ENCODE measurements at regions not wholly inside any gene's neighbourhood (a gene's known extent, or its start where the extent isn't known, plus 50 kb on each side); places are given as distances from the start of the nearest gene placed in this dataset.

DNA sequence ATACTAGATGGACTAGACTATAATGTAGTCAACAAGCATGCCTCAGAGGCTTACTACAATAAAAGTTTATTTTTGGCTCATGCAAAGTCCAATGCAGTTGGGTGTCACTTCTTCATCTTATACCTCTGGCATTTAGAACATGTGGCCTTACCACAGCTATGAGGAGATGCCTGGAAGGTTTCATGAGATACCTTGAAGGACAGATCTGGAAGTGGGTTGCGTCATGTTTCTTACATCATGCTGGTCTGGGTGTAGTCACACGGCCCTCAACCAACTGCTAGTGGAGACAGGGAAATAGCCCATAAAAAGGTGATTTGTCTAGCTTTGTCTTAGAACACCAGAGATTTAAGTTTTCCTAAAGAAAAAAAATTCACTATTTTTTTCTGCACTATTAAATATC, 91.7 kb upstream of the MMADHC start:
- no peak for DNase-seq

DNA sequence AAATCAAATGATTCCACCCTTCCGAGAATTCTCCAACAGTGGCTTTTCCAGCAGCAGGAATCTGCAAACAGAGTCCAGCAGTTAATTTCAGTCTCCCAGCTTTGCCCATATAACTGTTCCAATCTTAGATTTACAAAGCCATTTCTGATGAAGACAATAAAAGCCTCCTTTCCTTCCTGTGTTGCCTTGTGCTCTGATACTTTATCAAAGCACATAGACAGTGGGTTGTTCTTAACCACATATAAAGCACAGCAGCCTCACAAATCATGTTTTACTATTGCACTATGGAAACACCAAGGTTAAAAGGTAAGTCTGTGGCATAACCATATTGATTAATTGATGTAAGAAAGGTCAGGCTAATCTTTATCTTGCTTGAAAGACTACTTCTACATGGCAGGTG, 89.8 kb upstream of the MMADHC start:
- no peak for DNase-seq

DNA sequence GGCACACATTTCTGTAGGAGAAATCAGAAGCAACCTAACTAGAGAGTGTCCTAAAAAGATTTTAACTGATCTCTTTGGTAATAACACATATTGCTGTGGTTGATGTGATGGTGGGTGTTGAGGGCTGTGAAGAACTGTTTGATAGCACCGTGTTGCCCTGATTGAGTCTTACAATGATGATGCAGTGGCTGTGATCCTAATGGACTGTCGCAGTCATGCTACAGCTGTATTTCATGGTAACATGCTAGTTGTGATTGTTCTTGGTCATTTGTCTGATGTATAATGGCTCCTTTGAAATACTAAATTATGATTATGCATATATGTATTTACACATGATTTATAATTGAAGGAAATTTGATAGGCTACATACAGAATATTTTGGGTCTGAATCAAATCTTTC, 82.5 kb upstream of the MMADHC start:
- no peak for DNase-seq

DNA sequence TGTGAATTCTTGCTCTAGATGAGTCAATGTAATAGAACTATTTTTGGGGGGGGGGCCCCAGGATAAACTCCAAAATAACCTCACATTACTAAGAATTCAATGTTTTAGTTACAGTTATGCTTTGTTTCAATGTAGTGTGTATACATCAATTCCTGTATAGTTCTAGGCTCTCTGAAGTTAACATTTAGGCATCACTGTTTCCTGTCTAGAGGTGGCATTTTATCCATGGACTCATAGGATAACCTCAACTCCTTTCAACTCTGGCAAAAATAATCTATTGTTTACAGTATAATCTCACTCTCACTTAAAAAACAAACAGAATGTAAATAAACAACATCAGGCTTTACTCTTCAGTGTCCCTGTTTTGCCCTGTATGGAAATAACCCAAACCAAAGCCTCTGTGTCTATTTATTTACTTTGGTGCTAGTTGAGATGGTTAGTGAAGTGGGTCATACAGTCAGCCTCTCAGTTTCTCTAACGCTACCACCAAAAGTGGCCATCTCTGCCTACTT, 79.3 kb upstream of the MMADHC start:
- DNase-seq = no peak

DNA sequence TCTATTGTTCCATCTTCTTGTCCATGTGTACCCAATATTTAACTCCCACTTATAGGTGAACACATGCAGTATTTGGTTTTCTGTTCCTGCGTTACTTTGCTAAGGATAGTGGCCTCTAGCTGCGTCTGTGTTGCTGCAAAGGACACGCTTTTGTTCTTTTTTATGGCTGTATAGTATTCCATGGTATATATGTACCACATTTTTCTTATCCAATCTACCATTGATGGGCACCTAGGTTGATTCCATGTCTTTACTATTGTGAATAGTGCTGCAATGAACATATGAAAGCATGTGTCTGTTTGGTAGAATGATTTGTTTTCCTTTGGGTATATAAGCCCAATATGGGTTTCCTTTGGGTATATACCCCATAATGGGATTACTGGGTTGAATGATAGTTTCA, 77.3 kb upstream of the MMADHC start:
- no peak for DNase-seq

DNA sequence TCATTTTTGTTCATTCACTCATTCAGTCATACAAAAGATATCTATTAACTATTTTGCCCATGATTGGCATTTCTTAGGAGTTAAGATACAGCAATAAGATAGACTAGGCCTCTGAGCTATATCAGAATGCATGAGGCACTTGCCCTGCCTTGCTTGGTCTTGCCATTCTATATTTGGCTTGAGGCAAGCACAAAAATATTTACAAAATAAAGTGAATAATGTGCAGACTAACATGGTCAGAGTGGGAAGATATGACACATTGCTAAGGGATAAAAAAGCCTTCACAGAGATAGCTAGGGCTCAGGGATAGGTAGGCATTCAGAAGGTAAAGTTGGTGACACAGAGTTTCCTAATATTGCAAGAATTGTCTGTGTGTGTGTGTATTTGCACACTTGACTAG, 75.0 kb upstream of the MMADHC start:
- no peak for DNase-seq

DNA sequence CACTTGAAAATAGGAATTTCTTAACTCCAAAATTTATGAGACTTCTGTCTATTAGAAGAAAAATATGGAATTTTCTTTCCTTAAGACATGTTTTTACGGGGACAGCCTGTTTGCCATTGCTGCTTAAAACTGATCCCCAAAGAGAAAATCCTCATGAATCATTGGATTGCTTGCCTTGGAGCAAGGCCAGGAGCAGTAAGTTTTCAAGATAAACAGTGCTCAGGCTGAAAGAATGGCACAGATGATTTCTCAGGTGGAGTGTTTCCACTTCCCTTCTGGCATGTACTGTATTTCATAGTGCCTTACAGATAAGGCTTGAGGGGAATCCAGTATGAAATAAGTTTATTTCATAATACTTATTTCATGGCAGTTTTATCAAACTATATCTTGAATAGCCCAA, 74.3 kb upstream of the MMADHC start:
- no peak for DNase-seq

DNA sequence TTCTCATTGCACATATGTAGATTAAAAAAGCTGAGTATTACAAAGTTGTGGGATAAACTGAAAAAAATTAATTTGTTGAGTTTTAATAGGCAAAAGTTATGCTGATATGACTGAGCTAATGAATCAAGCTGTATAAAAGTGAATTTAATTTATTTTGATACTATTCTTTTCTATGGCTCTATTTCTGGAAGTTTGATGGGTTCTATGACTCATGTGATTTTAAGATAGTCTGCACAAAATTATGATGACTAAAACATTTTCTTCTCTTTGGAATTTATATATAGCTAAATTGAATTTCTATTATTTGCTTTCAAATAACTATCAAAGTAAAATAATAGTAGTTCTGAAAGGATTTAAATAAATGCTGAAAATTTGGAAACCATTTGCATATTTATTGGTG, 71.0 kb upstream of the MMADHC start:
- no peak for DNase-seq

DNA sequence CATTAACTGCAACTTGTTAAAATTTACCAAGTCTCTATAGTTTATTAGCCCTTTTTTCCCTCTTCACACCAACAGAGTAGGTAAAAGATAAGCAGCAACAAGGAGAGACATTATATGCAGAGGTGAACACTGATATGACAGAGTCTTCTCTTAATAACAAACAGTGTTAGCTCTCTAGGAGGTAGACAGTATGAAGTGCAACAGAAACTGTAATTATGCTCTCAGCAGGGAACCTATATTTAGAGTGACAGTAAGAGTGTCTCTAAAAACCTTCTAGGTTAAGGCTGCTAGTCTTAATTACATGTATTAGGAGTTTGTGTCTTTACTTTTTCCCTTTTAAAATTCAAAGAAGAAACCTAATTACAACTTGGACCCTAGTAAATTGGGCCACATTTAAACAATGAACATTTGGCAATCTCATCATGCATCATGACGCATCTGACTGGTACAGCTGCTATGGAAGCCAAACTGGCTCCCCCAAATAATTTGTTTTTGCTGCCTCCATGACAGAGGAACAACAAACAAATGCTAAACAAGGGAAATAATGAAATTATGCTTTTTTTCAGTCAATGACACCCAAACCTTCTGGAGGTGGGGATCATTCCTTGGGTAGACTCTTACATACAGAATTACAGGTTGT, 69.9 kb upstream of the MMADHC start:
- DNase-seq = no peak

DNA sequence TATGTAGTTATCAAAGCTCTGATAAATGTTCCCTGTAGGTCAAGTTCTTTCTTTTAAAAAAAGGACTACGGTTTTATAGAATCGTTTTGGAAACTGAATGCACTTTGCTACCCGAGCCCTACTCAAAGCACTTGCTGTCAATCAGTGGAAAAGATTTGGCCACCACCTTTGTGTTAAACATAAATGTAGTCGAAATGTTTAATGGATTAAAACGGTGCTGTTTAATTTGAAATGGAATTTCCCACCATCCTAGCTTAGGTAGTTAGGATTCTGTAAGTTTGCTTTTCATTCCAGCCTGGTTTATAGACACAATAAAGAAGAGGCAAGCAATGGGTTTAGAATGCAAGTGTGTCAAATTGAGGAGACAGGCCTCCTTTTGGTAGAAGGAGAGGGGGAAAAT, 69.4 kb upstream of the MMADHC start:
- DNase-seq = no peak

DNA sequence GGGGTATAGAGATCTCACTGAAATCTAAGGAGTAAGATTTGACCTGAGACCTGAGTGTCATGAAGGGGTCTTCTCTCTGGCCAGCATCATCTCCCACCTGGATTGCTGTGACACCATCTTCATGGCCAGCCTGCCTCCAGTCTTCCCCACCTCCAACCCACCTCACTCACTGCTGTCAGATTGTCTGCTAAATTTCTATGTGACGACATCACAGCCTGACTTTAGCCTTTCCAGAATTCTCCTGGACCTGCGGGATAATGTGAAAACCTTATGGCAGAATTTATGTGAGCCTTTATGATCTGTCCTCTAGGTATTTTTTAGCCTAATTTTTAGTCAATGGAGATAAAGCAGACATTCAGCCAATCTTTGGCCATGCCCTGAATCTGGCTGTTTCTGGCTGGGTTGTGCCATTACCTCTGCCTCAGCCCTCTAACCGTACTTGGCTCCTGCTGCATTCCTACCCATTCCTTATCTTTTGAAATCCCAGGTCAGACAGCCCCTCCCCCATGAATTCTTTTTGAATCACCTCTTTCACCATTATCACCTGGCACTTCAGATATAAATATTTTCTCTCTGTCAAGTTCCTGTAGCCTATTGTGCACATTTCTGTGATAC, 66.4 kb upstream of the MMADHC start:
- DNase-seq = no peak

DNA sequence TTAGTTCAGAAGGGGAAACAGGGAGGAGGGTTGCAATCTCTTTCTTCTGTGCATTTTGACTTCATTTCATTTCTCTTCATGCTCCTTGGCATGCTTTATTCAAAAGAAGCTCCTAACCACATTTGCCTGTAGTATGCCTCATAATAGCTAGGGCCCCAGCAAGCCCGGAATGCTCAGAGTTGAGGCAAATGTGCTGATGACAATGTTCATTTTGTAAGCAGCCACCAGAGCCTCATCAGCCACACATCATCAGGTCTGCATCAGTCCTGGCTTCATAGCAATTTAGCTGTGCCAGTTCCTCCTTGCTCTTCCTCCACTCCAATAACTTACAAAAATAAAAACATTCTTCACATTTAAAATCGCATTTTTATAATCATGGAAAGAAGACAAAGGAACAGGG, 65.4 kb upstream of the MMADHC start:
- no peak for DNase-seq

DNA sequence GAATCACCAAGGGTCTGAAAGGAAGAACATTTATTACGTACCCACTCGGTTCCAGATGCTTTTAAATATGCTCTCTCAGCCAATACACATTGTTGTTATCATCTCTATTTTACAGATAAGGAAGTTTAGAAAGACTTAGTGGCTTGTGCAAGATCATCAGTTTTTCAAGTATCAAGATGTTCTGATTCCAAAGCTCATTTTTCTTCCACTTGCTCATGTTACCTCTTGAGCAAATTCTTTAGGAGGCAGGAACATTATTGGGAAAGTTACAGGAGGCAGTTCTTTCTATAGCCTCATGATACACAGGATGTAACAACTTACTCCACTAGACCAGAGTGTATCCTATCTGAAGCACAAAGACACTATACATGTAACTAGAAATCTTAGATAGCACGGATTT, 65.0 kb upstream of the MMADHC start:
- no peak for DNase-seq

DNA sequence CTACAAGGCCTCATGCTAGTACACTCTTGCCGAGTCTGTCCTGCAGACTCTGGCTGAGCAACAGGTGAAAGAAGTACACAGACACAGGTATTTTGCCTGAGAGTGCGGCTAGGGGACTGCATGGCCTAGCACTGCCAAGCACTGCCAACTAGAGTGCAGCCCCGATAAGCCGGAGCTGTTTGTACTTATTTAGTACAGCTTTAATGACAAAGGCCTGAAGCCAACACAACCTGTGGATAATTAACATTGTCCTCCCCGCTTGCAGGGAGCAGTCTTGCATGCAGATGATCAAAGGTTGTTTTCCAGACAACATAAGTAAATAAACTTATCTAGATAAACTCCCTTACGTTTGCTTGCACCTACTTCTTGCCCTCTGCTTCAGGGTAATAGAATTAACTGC, 63.7 kb upstream of the MMADHC start:
- no peak for DNase-seq

DNA sequence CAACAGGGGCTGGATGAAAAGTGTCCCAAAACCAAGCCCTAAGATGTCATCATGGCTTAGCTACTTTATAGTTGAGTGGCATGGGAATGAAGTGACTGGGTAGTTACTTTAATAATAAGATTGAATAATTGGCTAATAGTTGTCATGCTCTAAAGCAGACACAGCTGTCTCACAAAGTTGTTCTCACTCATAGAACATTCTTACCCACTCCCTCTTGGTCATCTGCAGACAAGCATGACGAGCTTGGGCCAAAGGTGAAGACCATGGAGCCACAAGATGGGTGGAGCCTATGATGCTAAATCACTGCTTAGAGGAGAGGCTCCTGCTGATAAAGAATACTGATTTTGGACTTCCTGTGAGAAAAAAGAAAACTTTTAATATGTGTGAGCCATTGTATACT, 62.4 kb upstream of the MMADHC start:
- no peak for DNase-seq

DNA sequence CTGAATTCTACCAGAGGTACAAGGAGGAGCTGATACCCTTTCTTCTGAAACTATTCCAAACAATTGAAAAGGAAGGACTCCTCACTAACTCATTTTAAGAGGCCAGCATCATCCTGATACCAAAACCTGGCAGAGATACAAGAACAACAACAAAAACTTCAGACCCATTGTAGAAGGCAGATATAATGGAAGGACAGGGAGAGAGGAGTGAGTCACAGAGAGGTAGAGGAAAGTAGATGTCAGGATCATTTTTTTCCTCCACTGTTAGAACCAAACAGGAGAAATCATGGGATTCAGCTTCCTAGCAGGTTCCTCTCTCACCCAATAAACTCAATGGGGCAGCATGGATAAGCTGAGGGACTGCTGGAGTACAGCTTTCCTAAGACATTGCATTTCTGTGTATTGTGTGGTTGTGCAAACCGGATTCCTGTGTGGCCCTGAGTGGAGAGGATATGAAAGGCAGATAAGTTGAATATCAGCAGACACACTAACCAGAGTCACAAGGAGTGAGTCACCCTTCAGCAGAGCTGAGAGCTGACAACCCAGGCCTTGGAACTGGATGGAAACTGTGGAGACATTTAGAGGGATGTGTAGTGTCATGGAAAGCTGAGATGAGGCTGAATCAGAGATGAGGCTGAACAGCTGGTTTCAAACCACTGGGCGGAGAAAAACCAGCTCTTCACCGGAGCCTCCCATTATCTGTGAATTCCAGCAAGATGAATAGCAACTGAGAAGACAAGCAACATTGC, 60.9 kb upstream of the MMADHC start:
- DNase-seq = no peak

DNA sequence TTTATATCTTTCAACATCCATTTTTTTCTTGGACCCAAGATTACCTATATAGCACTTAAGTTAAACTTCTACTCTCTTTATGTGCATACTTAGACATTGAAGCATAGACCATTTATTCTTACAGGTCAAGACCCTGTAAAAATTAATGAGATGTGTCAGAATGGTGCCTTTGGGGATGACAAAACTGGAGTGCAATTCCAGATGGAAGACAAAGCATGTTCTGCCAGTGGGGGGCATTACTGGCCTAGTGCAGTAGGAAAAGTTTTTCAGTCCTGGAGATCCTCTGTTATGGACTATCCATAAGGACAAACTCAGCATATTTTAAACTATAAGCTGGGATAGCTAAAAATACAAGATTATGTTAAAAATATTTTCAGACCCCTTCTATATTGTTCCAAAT, 57.8 kb upstream of the MMADHC start:
- no peak for DNase-seq

Data from T-helper 1 cell (primary cell).